OCI-LY3 (cell line): ENCODE measurements at regions not wholly inside any gene's neighbourhood (a gene's known extent, or its start where the extent isn't known, plus 50 kb on each side); places are given as distances from the start of the nearest gene placed in this dataset.

ENCODE experiments used
- CTCF ChIP-seq: fragments of 200-600, 300-600 bp; sonication (generic); IDR thresholded peaks from 2 replicates; pipeline ENCODE4 v1.5.1; 2014; ENCODE audit warnings: antibody characterized with exemption, low read length, low read depth
- EZH2phosphoT487 ChIP-seq: fragments of 200-600 bp; shearing (Covaris generic); IDR thresholded peaks from 2 replicates; pipeline ENCODE4 v1.6.1; 2018; ENCODE audit warnings: antibody characterized with exemption, mixed run types, low read depth

- TF ChIP-seq CTCF: no peak
- no peak for TF ChIP-seq EZH2phosphoT487
Observed at GRCh38 chr13:47252627-47253026, 355.8 kb upstream of the HTR2A start.
